Muscle layer of colon (tissue), 2 donors: ENCODE measurements at regions not wholly inside any gene's neighbourhood (a gene's known extent, or its start where the extent isn't known, plus 50 kb on each side); places are given as distances from the start of the nearest gene placed in this dataset.
"Not testable (repeated sequence)": the region's sequence is repeated elsewhere in the genome, so short reads cannot be mapped to it uniquely, and the experiment has no call there.

Experiments
- H3K27ac ChIP-seq: one replicate; pipeline ENCODE4 v1.7.0; 2013; ENCODE audit warnings: low read depth, mild to moderate bottlenecking, low read length, moderate library complexity
- H3K27me3 ChIP-seq, 2 donors: one replicate each; pipeline ENCODE4 v1.7.0; 2013; ENCODE audit warnings: low read length in 2 of 2, mild to moderate bottlenecking in 2 of 2; ENCODE audit not compliant: insufficient read depth in 2 of 2, control insufficient read depth in 1 of 2
- H3K36me3 ChIP-seq: one replicate; pipeline ENCODE4 v1.7.0; 2013; ENCODE audit warnings: mild to moderate bottlenecking, low read length; ENCODE audit not compliant: insufficient read depth
- H3K4me1 ChIP-seq: one replicate; pipeline ENCODE4 v1.7.0; 2013; ENCODE audit warnings: mild to moderate bottlenecking, low read length; ENCODE audit not compliant: insufficient read depth
- H3K4me3 ChIP-seq, 2 donors: one replicate each; pipeline ENCODE4 v1.7.0; 2013; ENCODE audit warnings: low read length in 2 of 2, low read depth in 1 of 2, mild to moderate bottlenecking in 1 of 2, moderate library complexity in 1 of 2
- H3K9ac ChIP-seq: one replicate; pipeline ENCODE4 v1.7.0; 2013; ENCODE audit warnings: low read length
- H3K9me3 ChIP-seq: one replicate; pipeline ENCODE4 v1.7.0; 2013; ENCODE audit warnings: mild to moderate bottlenecking, low read length
- donor health status: abdominal sarcoma.
- donor health status: Adenocarcinoma of cecum.

DNA sequence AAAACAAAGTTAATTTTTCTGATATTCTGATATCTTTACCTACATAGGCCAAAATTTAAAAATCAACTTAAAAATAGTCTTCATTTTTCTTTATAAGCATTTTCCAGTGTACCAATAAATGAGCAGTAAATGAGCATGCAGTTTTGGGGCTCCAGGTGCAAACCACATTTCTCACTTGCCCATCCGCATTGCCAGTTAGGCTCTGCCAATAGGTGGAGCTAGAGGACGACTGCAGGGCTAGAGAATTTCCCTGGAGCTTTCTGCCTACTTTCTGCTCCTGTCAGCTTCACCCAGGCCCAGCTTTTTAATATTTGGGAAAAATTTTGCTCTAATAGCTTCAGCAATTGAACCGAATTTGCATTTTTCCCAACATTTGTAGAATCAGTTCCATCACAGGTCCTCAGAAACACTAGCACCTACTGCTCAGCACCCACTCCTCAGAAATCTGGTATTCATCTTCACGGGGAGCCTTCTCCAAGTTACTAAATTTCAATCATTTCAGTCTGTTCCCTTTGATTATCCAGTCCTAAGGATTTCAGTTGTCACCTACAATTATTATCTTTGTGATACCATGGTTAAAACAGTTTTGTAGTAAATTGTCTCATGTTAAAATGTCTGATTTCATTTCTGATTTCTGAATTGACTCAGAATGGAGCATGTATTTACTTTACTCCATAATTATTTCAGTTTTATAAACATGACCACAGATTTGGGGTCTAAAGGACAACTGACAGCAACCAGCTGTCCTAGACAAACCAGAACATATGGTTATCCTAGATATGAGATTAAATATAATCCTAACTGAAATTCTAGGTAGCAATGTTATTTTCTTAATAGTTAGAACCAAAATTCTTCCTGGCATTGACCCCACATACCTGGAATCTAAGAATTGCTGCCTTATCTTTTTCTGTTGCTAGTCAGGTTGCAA, 104.6 kb upstream of the FAM174A start:
- Histone ChIP-seq H3K9ac (no peak overlapping the region), H3K4me3 (no peak overlapping the region), H3K36me3 (no peaks in the 10 kb centered on the region), H3K9me3 (no peaks in the 10 kb centered on the region), H3K27ac (no peak overlapping the region), H3K27me3 (no peaks in the 10 kb centered on the region), H3K4me1 (no peaks in the 10 kb centered on the region)

- H3K27ac ChIP-seq, result no peak overlapping the region
Measured at GRCh38 chr5:100424787-100425186, 110.4 kb upstream of the FAM174A start.

DNA sequence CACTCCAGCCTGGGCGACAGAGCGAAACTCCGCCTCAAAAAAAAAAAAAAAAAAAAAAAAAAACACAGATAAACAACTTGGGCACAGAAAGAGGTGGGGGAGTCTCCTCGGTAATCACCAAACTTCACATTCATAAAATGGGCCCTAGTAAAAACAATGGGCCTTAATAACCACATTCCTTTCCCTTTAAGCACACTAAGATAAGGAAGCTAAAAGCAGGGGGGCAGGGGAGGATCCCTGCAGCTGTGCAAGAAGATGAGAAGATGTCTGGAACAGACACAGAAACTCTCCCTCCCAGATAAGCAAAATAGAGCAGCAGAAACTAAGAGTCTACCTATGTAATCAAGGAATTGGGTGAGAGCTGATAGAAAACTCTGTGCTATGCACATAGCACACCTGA, 111.2 kb upstream of the FAM174A start:
- Histone ChIP-seq H3K4me3 (no peak overlapping the region), H3K9ac (no peak overlapping the region), H3K27me3 (no peaks in the 10 kb centered on the region), H3K9me3 (peaks cover 5% of the 10 kb centered on the region), H3K4me1 (peaks cover 4% of the 10 kb centered on the region), H3K36me3 (no peaks in the 10 kb centered on the region), H3K27ac (no peak overlapping the region)

More at GRCh38 chr5:100424787-100425186, 110.4 kb upstream of the FAM174A start:
- H3K9me3 ChIP-seq, result peaks cover 5% of the 10 kb centered on the region
- H3K9ac ChIP-seq, result no peak overlapping the region
- H3K27me3 ChIP-seq, result no peaks in the 10 kb centered on the region
- no peak overlapping the region for H3K4me3 ChIP-seq
- H3K4me1 ChIP-seq, result no peaks in the 10 kb centered on the region
- no peaks in the 10 kb centered on the region for H3K36me3 ChIP-seq

GRCh38 chr5:100423330-100423729, 111.8 kb upstream of the FAM174A start:
- no peak overlapping the region for H3K9ac ChIP-seq
- no peak overlapping the region for H3K4me3 ChIP-seq
- peaks cover 5% of the 10 kb centered on the region for H3K9me3 ChIP-seq
- peaks cover 4% of the 10 kb centered on the region for H3K4me1 ChIP-seq
- no peak overlapping the region for H3K27ac ChIP-seq
- no peaks in the 10 kb centered on the region for H3K27me3 ChIP-seq
- H3K36me3 ChIP-seq, result no peaks in the 10 kb centered on the region

- Histone ChIP-seq H3K27ac (no peak overlapping the region), H3K27me3 (no peaks in the 10 kb centered on the region), H3K4me3 (no peak overlapping the region), H3K4me1 (peaks cover 4% of the 10 kb centered on the region), H3K9me3 (peaks cover 5% of the 10 kb centered on the region), H3K9ac (no peak overlapping the region), H3K36me3 (no peaks in the 10 kb centered on the region)
Measured at GRCh38 chr5:100421360-100421759, 113.8 kb upstream of the FAM174A start.

DNA sequence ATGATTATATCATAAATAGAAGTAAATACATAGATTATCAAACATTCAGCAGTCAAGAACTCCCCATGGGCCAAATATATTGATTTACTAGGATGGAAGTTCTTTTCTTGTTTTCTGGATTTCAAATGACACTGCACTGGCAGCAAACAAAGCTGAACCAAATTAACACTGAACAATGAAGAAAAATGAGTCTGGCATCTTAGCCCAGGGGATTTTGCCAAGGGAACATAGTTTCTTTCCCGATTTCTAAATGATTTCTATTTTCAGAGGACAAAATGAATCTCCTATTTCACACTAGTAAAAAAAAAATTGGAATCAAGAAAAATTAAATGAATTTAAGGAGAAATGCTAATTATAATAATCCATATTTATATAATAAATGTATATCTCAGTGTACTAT, 116.9 kb upstream of the FAM174A start:
- no peaks in the 10 kb centered on the region for H3K27me3 ChIP-seq
- H3K4me1 ChIP-seq, result peaks cover 4% of the 10 kb centered on the region
- H3K36me3 ChIP-seq, result no peaks in the 10 kb centered on the region
- H3K4me3 ChIP-seq, result no peak overlapping the region
- H3K9ac ChIP-seq, result no peak overlapping the region
- H3K9me3 ChIP-seq, result no peaks in the 10 kb centered on the region
- no peak overlapping the region for H3K27ac ChIP-seq

GRCh38 chr5:100409660-100410151, 125.5 kb upstream of the FAM174A start:
- no peaks in the 10 kb centered on the region for H3K9me3 ChIP-seq
- H3K4me1 ChIP-seq, result peaks cover 4% of the 10 kb centered on the region
- H3K4me3 ChIP-seq, result no peak overlapping the region
- no peak overlapping the region for H3K9ac ChIP-seq
- no peak overlapping the region for H3K27ac ChIP-seq
- H3K36me3 ChIP-seq, result no peaks in the 10 kb centered on the region
- no peaks in the 10 kb centered on the region for H3K27me3 ChIP-seq

- Histone ChIP-seq H3K9me3 (no peaks in the 10 kb centered on the region), H3K4me3 (no peak overlapping the region), H3K36me3 (no peaks in the 10 kb centered on the region), H3K9ac (no peak overlapping the region), H3K27me3 (no peaks in the 10 kb centered on the region), H3K4me1 (peaks cover 4% of the 10 kb centered on the region), H3K27ac (no peak overlapping the region)
Measured at GRCh38 chr5:100407053-100407452, 128.1 kb upstream of the FAM174A start.

DNA sequence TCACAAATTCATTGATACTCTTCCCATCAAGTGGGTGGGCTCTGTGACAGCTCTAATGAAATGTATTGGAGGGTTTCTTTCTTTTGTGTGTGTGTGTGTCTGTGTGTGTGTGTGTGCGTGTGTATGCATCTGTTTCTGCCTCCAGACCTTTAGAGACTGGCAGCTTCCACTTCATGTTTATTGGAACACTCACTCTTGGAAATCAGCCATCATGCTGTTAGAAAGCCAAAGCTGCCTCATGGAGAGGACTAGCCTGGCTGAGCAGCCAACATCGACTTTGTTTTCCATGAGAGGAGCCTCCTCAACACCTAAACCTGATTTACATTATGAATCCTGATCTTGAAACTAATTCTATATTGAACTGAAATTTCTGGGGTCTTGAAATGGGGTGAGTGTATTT, 128.5 kb upstream of the FAM174A start:
- H3K36me3 ChIP-seq, result no peaks in the 10 kb centered on the region
- no peaks in the 10 kb centered on the region for H3K27me3 ChIP-seq
- no peak overlapping the region for H3K9ac ChIP-seq
- no peak overlapping the region for H3K27ac ChIP-seq
- H3K4me1 ChIP-seq, result peaks cover 4% of the 10 kb centered on the region
- H3K9me3 ChIP-seq, result no peaks in the 10 kb centered on the region
- no peak overlapping the region for H3K4me3 ChIP-seq

GRCh38 chr5:100402071-100402470, 133.1 kb upstream of the FAM174A start:
- no peak overlapping the region for H3K9ac ChIP-seq
- peaks cover 4% of the 10 kb centered on the region for H3K4me1 ChIP-seq
- H3K27me3 ChIP-seq, result no peaks in the 10 kb centered on the region
- H3K36me3 ChIP-seq, result no peaks in the 10 kb centered on the region
- H3K27ac ChIP-seq, result no peak overlapping the region
- H3K9me3 ChIP-seq, result no peaks in the 10 kb centered on the region
- no peak overlapping the region for H3K4me3 ChIP-seq

GRCh38 chr5:100401149-100401548, 134.0 kb upstream of the FAM174A start:
- H3K27me3 ChIP-seq, result no peaks in the 10 kb centered on the region
- peaks cover 4% of the 10 kb centered on the region for H3K4me1 ChIP-seq
- no peaks in the 10 kb centered on the region for H3K9me3 ChIP-seq
- no peak overlapping the region for H3K27ac ChIP-seq
- no peak overlapping the region for H3K9ac ChIP-seq
- no peaks in the 10 kb centered on the region for H3K36me3 ChIP-seq
- H3K4me3 ChIP-seq, result no peak overlapping the region

GRCh38 chr5:100398815-100399214, 136.4 kb upstream of the FAM174A start:
- not testable (repeated sequence) for H3K27ac ChIP-seq, H3K4me3 ChIP-seq, H3K9ac ChIP-seq, H3K9me3 ChIP-seq, H3K36me3 ChIP-seq, H3K27me3 ChIP-seq, H3K4me1 ChIP-seq
